GM18861 (cell line): ENCODE measurements at regions not wholly inside any gene's neighbourhood (a gene's known extent, or its start where the extent isn't known, plus 50 kb on each side); places are given as distances from the start of the nearest gene placed in this dataset.

ENCODE experiments used
- ATAC-seq: cut with Tn5 transposase; IDR thresholded peaks from one replicate; pipeline ENCODE4 v1.9.1; 2021; ENCODE audit not compliant: unreplicated experiment

GRCh38 chr7:84506151-84506550 is 311.6 kb upstream of the SEMA3A start:
- no peak for ATAC-seq

- no peak for ATAC-seq
Observed at GRCh38 chr7:84502239-84502638, 307.6 kb upstream of the SEMA3A start.

- ATAC-seq, result no peak
Observed at GRCh38 chr7:84497873-84498272, 303.3 kb upstream of the SEMA3A start.

- ATAC-seq, result no peak
Observed at GRCh38 chr7:84495128-84495527, 300.5 kb upstream of the SEMA3A start.

- ATAC-seq, result no peak
Observed at GRCh38 chr7:84492098-84493034, 297.8 kb upstream of the SEMA3A start.

GRCh38 chr7:84490661-84491060 is 296.1 kb upstream of the SEMA3A start:
- no peak for ATAC-seq

- no peak for ATAC-seq
Observed at GRCh38 chr7:84484502-84485079, 290.0 kb upstream of the SEMA3A start.

GRCh38 chr7:84482476-84482875 is 287.9 kb upstream of the SEMA3A start:
- no peak for ATAC-seq

GRCh38 chr7:84479059-84479458 is 284.5 kb upstream of the SEMA3A start:
- ATAC-seq, result no peak

- no peak for ATAC-seq
Observed at GRCh38 chr7:84477786-84478478, 283.3 kb upstream of the SEMA3A start.

- no peak for ATAC-seq
Observed at GRCh38 chr7:84474436-84474835, 279.8 kb upstream of the SEMA3A start.

- ATAC-seq, result no peak
Observed at GRCh38 chr7:84471576-84471975, 277.0 kb upstream of the SEMA3A start.

GRCh38 chr7:84469034-84469433 is 274.4 kb upstream of the SEMA3A start:
- ATAC-seq, result no peak

GRCh38 chr7:84462259-84462658 is 267.7 kb upstream of the SEMA3A start:
- ATAC-seq, result no peak

GRCh38 chr7:84461093-84461492 is 266.5 kb upstream of the SEMA3A start:
- no peak for ATAC-seq

GRCh38 chr7:84455788-84456187 is 261.2 kb upstream of the SEMA3A start:
- ATAC-seq, result no peak

- ATAC-seq, result no peak
Observed at GRCh38 chr7:84454174-84454959, 259.8 kb upstream of the SEMA3A start.

GRCh38 chr7:84452618-84453017 is 258.0 kb upstream of the SEMA3A start:
- no peak for ATAC-seq

GRCh38 chr7:84450772-84451171 is 256.2 kb upstream of the SEMA3A start:
- no peak for ATAC-seq

GRCh38 chr7:84447636-84448293 is 253.2 kb upstream of the SEMA3A start:
- ATAC-seq, result no peak
